Fibroblast of lung (primary cell): ENCODE measurements at regions not wholly inside any gene's neighbourhood (a gene's known extent, or its start where the extent isn't known, plus 50 kb on each side); places are given as distances from the start of the nearest gene placed in this dataset.

Experiments
- DNase-seq, 2 donors: peaks; one replicate each; pipeline versions ENCODE4 v3.0.0 to v3.0.0-alpha.2; 2010; ENCODE audit warnings: low read depth in 2 of 2
- H2AFZ ChIP-seq: 2 replicates; pipeline ENCODE4 v1.5.1; 2012; ENCODE audit warnings: low read length, control low read depth, inconsistent platforms
- H3K27ac ChIP-seq: 2 replicates; pipeline ENCODE4 v1.5.1; 2011; ENCODE audit warnings: low read length, control low read depth; ENCODE audit not compliant: insufficient read depth
- H3K27me3 ChIP-seq: 2 replicates; pipeline ENCODE4 v1.5.1; 2011; ENCODE audit warnings: mild to moderate bottlenecking, low read length; ENCODE audit not compliant: control insufficient read depth, insufficient read depth
- H3K36me3 ChIP-seq: 2 replicates; pipeline ENCODE4 v1.5.1; 2011; ENCODE audit warnings: low read length; ENCODE audit not compliant: control insufficient read depth, insufficient read depth
- H3K4me1 ChIP-seq: 2 replicates; pipeline ENCODE4 v1.5.1; 2011; ENCODE audit warnings: low read length; ENCODE audit not compliant: control insufficient read depth, insufficient read depth; ENCODE audit errors: extremely low read depth
- H3K4me2 ChIP-seq: 2 replicates; pipeline ENCODE4 v1.5.1; 2011; ENCODE audit warnings: low read length, control low read depth; ENCODE audit not compliant: insufficient read depth; ENCODE audit errors: extremely low read depth
- H3K4me3 ChIP-seq, 4 experiments: fragments of 200-600 bp in 1 of 4; sonication (generic) in 1 of 4; replicated peaks in 1 of 4; 2 replicates each; pipeline ENCODE4 v1.5.1; 2011 to 2016; ENCODE audit warnings: low read length in 4 of 4, low read depth in 3 of 4, mild to moderate bottlenecking in 3 of 4, control low read depth in 2 of 4, inconsistent platforms in 1 of 4, mixed read lengths in 1 of 4; ENCODE audit not compliant: insufficient read depth in 1 of 4; ENCODE audit errors: control extremely low read depth in 1 of 4
- H3K79me2 ChIP-seq: 2 replicates; pipeline ENCODE4 v1.5.1; 2012; ENCODE audit warnings: mild to moderate bottlenecking, low read length, inconsistent platforms; ENCODE audit not compliant: control insufficient read depth, insufficient read depth
- H3K9ac ChIP-seq: 2 replicates; pipeline ENCODE4 v1.5.1; 2011; ENCODE audit warnings: mild to moderate bottlenecking, low read length, control low read depth; ENCODE audit not compliant: insufficient read depth
- H3K9me3 ChIP-seq: 2 replicates; pipeline ENCODE4 v1.5.1; 2012; ENCODE audit warnings: low read depth, low read length; ENCODE audit not compliant: control insufficient read depth, insufficient read depth
- H4K20me1 ChIP-seq: 2 replicates; pipeline ENCODE4 v1.5.1; 2011; ENCODE audit warnings: low read length; ENCODE audit not compliant: control insufficient read depth, insufficient read depth; ENCODE audit errors: extremely low read depth
- CTCF ChIP-seq, 2 donors: IDR thresholded peaks in 1 of 2; conservative IDR thresholded peaks in 1 of 2; 1 replicate in 1 of 2; 2 replicates in 1 of 2; pipeline ENCODE4 v1.5.1; 2011 to 2012; ENCODE audit warnings: low read length in 2 of 2, control low read depth in 1 of 2, inconsistent platforms in 1 of 2, low read depth in 1 of 2, mild to moderate bottlenecking in 1 of 2
- EZH2 ChIP-seq: IDR thresholded peaks from 2 replicates; pipeline ENCODE4 v1.5.1; 2012; ENCODE audit warnings: low read length, control low read depth, mild to moderate bottlenecking; ENCODE audit errors: missing control alignments

- TF ChIP-seq CTCF (conservative IDR thresholded peaks at IDR 0.05 in 1 of 2, IDR thresholded peaks at IDR 0.05 in 1 of 2; ENCODE audit: low read depth in 1 of 2, low read length in 2 of 2) (no peak), EZH2 (no peak)
- no peaks in the 10 kb centered on the region for H3K79me2 ChIP-seq
- H3K27ac ChIP-seq: no peak overlapping the region
- no peak overlapping the region for H2AFZ ChIP-seq
- no peaks in the 10 kb centered on the region for H3K9me3 ChIP-seq
- no peaks in the 10 kb centered on the region for H4K20me1 ChIP-seq
- DNase-seq: peak in 1 of 2 donors; percentile 46
- H3K27me3 ChIP-seq: no peaks in the 10 kb centered on the region
- no peak overlapping the region for H3K4me3 ChIP-seq
- no peak overlapping the region for H3K9ac ChIP-seq
- no peak overlapping the region for H3K4me2 ChIP-seq
- H3K36me3 ChIP-seq: no peaks in the 10 kb centered on the region
- no peaks in the 10 kb centered on the region for H3K4me1 ChIP-seq
These were observed 121.2 kb downstream of the SLC6A15 start for GRCh38 chr12:84791444-84791843.

- TF ChIP-seq CTCF (conservative IDR thresholded peaks at IDR 0.05 in 1 of 2, IDR thresholded peaks at IDR 0.05 in 1 of 2; ENCODE audit: low read depth in 1 of 2, low read length in 2 of 2) (no peak), EZH2 (no peak)
These were observed 123.4 kb downstream of the SLC6A15 start for GRCh38 chr12:84789184-84789583.

GRCh38 chr12:84787253-84787652 is 125.3 kb downstream of the SLC6A15 start:
- no peak for TF ChIP-seq EZH2
- TF ChIP-seq CTCF (conservative IDR thresholded peaks at IDR 0.05 in 1 of 2, IDR thresholded peaks at IDR 0.05 in 1 of 2; ENCODE audit: low read depth in 1 of 2, low read length in 2 of 2): no peak
- Histone ChIP-seq H3K27ac (no peak overlapping the region), H4K20me1 (no peaks in the 10 kb centered on the region), H3K27me3 (no peaks in the 10 kb centered on the region), H3K4me3 (no peak overlapping the region), H3K36me3 (no peaks in the 10 kb centered on the region), H3K4me2 (no peak overlapping the region), H3K9me3 (no peaks in the 10 kb centered on the region), H2AFZ (no peak overlapping the region), H3K4me1 (no peaks in the 10 kb centered on the region), H3K79me2 (no peaks in the 10 kb centered on the region), H3K9ac (no peak overlapping the region)
- peak in 1 of 2 donors; percentile 15 for DNase-seq

More at GRCh38 chr12:84789184-84789583, 123.4 kb downstream of the SLC6A15 start:
- H3K9me3 ChIP-seq: no peaks in the 10 kb centered on the region
- no peaks in the 10 kb centered on the region for H4K20me1 ChIP-seq
- H2AFZ ChIP-seq: no peak overlapping the region
- no peaks in the 10 kb centered on the region for H3K36me3 ChIP-seq
- H3K4me3 ChIP-seq: no peak overlapping the region
- H3K27me3 ChIP-seq: no peaks in the 10 kb centered on the region
- no peaks in the 10 kb centered on the region for H3K79me2 ChIP-seq
- no peak overlapping the region for H3K4me2 ChIP-seq
- no peak overlapping the region for H3K27ac ChIP-seq
- H3K4me1 ChIP-seq: no peaks in the 10 kb centered on the region
- H3K9ac ChIP-seq: no peak overlapping the region
- no peak for DNase-seq
